HL-60 (cell line): ENCODE measurements at regions not wholly inside any gene's neighbourhood (a gene's known extent, or its start where the extent isn't known, plus 50 kb on each side); places are given as distances from the start of the nearest gene placed in this dataset.

Experiments used
- DNase-seq, 2 experiments: peaks; one replicate each; pipeline ENCODE4 v3.0.0-alpha.2; 2010 to 2020; ENCODE audit warnings: low read depth in 1 of 2, low spot score in 1 of 2
- H3K27ac ChIP-seq: fragments of 250-450 bp; sonication (Bioruptor Pico); replicated peaks from 2 replicates; pipeline ENCODE4 v1.5.1; 2020; ENCODE audit warnings: mild to moderate bottlenecking, moderate library complexity
- H3K27me3 ChIP-seq: fragments of 250-450 bp; sonication (Bioruptor Pico); 2 replicates; pipeline ENCODE4 v1.5.1; 2021; ENCODE audit warnings: mild to moderate bottlenecking, moderate library complexity; ENCODE audit not compliant: insufficient read depth, poor library complexity, severe bottlenecking
- H3K4me3 ChIP-seq: replicated peaks from 2 replicates; pipeline ENCODE4 v1.5.1; 2011; ENCODE audit warnings: mild to moderate bottlenecking, control low read depth, low read length; ENCODE audit not compliant: insufficient read depth
- GABPA ChIP-seq: IDR thresholded peaks from 2 replicates; pipeline ENCODE4 v1.6.1; 2012; ENCODE audit warnings: low read depth
- POLR2AphosphoS5 ChIP-seq: IDR thresholded peaks from 2 replicates; pipeline ENCODE4 v1.6.1; 2012; ENCODE audit warnings: low read depth
- REST ChIP-seq: IDR thresholded peaks from 2 replicates; pipeline ENCODE4 v1.6.1; 2012; ENCODE audit warnings: low read depth; ENCODE audit not compliant: insufficient replicate concordance
- SPI1 ChIP-seq: IDR thresholded peaks from 2 replicates; pipeline ENCODE4 v1.6.1; 2012; ENCODE audit warnings: low read depth, mild to moderate bottlenecking, borderline replicate concordance
- TF ChIP-seq, protein P1 (sequence below): IDR thresholded peaks from one replicate; pipeline ENCODE4 v1.5.1; 2011; ENCODE audit warnings: low read length, control low read depth, inconsistent platforms; ENCODE audit not compliant: insufficient read depth

DNA sequence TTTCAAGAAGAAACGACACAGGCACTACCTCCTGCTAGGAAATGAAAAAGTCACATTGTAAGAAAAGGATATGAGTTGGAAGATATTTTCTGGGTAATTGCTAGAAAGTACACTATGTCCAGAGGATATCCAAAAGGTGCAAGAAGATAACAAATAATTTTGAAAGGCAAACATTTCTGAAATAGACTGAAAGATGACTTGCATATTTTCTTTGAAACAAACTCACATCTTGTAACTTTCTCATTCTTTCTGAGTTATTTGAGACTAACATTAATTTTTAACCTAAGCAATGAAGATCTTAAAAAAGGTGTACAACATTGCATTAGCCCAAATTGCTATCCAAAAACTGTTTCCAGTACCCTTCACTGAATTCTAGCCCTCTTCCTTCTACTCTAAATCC is 79.6 kb upstream of the KCTD3 start:
- no peak overlapping the region for H3K4me3 ChIP-seq
- no peak overlapping the region for H3K27ac ChIP-seq
- H3K27me3 ChIP-seq = peaks cover 3% of the 10 kb centered on the region
- DNase-seq = no peak
- TF ChIP-seq GABPA (no peak), POLR2AphosphoS5 (no peak), SPI1 (no peak), REST (no peak)
- TF ChIP-seq, protein P1, sequence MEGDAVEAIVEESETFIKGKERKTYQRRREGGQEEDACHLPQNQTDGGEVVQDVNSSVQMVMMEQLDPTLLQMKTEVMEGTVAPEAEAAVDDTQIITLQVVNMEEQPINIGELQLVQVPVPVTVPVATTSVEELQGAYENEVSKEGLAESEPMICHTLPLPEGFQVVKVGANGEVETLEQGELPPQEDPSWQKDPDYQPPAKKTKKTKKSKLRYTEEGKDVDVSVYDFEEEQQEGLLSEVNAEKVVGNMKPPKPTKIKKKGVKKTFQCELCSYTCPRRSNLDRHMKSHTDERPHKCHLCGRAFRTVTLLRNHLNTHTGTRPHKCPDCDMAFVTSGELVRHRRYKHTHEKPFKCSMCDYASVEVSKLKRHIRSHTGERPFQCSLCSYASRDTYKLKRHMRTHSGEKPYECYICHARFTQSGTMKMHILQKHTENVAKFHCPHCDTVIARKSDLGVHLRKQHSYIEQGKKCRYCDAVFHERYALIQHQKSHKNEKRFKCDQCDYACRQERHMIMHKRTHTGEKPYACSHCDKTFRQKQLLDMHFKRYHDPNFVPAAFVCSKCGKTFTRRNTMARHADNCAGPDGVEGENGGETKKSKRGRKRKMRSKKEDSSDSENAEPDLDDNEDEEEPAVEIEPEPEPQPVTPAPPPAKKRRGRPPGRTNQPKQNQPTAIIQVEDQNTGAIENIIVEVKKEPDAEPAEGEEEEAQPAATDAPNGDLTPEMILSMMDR = no peak

- no peak overlapping the region for H3K4me3 ChIP-seq
- peaks cover 3% of the 10 kb centered on the region for H3K27me3 ChIP-seq
- DNase-seq = no peak
- H3K27ac ChIP-seq = no peak overlapping the region
- TF ChIP-seq POLR2AphosphoS5 = no peak
- TF ChIP-seq, protein P1 = no peak
These were observed 78.3 kb upstream of the KCTD3 start for GRCh38 chr1:215488850-215489249.

DNA sequence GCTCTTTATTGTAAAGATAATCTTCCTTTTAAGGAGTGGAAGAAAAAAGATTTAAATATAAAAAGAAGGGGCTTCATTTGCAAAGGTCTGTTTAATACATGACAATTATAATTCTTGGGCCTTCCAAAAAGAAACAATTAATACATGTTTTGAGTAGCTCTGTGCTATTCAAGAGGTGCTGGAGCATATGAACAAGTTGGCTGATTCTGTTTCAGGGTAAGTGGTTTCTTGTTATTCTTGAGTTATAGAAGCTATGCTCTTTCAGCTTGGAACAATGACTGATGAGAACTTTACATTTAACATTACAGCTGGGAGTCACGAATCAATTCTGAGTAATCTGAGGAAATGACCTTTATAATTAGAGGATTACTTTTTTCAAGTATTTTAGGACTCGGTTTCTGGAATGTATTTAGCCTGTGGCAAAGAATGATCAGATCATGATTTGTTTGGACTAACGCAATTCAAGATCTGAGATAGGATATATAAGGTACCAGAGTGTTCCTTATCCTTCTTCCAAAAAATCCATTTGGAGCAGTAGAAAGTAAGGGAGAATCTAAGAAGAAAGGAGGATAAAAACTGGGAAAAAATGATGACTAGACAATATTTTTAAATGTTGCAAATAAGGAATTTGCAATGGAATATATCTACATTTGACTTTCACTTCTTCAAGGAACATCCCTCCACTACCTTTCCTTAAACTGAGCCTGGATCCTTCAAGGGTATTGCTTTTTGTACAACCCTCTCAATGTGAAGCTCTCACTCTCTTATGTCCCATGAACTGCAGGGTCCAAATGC is 77.1 kb upstream of the KCTD3 start:
- no peak overlapping the region for H3K4me3 ChIP-seq
- TF ChIP-seq SPI1 = no peak
- TF ChIP-seq GABPA = no peak
- no peaks in the 10 kb centered on the region for H3K27me3 ChIP-seq
- no peak overlapping the region for H3K27ac ChIP-seq
- no peak for DNase-seq

DNA sequence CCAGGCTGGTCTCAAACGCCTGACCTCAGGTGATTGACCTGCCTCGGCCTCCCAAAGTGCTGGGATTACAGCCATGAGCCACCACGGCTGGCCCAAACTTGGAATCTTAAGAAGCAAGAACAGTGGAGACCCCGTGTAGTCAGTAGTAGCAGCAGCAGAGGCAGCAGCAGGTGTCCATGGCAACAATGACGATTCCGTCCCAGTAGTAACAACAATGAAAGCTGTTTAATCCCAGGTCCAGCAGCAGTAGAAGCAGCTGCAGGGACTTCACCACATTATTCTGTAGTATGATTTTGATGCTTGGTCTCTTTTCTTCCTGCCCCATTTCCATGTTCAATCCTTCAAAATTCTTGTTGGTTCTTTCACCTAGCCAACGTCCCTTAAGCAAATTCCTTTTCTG is 69.6 kb upstream of the KCTD3 start:
- Histone ChIP-seq H3K27me3 (no peaks in the 10 kb centered on the region), H3K4me3 (no peak overlapping the region), H3K27ac (no peak overlapping the region)
- TF ChIP-seq, protein P1 = no peak
- no peak for TF ChIP-seq REST
- no peak for TF ChIP-seq SPI1
- TF ChIP-seq POLR2AphosphoS5 = no peak
- TF ChIP-seq GABPA = no peak
- no peak for DNase-seq
